Fibroblast of peridontal ligament (primary cell): ENCODE measurements at regions not wholly inside any gene's neighbourhood (a gene's known extent, or its start where the extent isn't known, plus 50 kb on each side); places are given as distances from the start of the nearest gene placed in this dataset.
"Not testable (repeated sequence)": the region's sequence is repeated elsewhere in the genome, so short reads cannot be mapped to it uniquely, and the experiment has no call there.

Experiments
- DNase-seq: peaks from one replicate; pipeline ENCODE4 v3.0.0-alpha.2; 2010; ENCODE audit errors: extremely low read depth

DNA sequence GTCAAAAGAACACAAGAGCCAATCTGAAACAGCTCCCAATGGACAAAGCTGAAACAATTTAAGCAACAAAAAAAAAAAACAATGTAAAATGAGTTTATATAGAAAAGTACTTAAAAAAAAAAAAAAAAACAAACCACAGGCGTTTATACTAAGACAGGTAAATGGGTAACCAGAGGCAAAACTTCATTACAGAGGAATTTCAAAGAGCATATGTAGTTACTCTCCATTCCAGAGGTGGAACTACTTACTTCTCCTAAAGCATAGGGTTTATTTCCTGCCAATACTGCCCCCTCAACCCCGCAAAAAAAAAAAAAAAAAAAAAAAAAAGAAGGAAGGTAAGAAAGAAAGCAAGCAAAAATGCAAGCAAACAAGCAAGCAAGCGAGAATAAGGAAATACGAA is 132.9 kb downstream of the LIG4 start:
- DNase-seq = no peak

DNA sequence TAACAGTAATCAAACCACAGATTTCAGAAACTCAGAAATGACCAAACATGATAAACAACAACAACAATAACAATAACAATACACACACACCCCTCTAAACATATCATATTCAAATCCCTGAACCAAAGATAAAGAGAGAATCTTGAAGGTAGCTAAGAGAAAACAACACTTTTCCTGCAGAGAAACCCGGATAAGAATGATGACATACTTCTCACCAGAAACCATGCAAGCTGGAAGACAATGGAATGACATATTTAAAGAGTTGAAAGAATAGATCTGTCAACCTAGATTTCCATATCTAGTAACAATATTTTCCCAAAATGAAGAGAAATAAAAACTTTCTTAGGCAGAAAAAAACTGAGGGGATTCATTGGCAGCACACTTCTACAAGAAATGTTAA is 138.1 kb downstream of the LIG4 start:
- DNase-seq = no peak

DNA sequence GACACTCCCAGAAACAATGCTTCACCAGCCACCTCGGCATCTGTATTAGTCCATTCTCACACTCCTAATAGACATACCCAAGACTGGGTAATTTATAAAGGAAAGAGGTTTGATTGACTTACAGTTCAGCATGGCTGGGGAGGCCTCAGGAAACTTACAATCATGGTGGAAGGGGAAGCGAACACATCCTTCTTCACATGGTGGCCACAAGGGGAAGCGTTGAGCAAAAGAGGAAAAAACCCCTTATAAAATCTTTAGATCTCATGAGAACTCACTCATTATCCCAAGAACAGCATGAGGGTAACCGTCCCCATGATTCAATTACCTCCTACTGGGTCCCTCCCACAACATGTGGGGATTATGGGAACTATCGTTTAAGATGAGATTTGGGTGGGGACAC is 140.9 kb downstream of the LIG4 start:
- not testable (repeated sequence) for DNase-seq

DNA sequence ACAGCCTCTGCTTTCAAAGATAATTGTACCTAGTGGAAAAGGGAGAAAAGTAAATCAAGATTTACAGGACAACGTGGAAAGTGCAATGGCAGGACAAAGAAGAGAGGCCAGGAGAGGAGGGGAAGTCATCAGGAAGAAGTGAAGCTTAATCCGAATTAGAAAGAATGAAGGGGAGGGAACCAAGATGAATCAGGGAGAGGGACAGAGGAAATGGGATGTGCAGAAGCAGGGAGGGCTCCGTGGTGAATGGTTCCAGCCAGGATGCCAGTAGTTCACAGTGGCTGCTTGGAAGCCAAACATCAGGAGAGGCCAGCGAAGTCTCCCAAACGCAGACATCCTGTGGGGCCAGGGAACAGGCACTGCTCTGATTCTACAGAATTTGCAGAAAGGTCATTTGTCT is 144.4 kb downstream of the LIG4 start:
- DNase-seq = no peak

DNA sequence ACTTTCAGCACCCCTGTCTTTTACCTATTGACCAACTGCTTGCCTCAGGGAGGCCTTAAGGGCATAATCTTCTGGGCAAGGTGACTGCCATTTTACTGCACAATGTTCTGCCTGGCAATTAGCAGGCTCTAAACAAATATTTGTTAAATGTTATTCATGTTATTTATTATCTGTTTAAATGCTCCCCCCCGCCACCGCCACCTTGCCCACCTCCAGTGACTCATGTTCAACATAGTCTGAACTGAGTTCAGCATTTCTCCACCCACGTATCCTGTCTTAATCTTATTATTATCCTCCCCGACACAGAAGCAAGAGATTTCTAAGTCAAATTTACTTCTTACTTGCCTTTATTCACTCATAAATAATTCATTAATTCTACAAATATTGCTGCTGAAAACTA is 144.8 kb downstream of the LIG4 start:
- DNase-seq = no peak

DNA sequence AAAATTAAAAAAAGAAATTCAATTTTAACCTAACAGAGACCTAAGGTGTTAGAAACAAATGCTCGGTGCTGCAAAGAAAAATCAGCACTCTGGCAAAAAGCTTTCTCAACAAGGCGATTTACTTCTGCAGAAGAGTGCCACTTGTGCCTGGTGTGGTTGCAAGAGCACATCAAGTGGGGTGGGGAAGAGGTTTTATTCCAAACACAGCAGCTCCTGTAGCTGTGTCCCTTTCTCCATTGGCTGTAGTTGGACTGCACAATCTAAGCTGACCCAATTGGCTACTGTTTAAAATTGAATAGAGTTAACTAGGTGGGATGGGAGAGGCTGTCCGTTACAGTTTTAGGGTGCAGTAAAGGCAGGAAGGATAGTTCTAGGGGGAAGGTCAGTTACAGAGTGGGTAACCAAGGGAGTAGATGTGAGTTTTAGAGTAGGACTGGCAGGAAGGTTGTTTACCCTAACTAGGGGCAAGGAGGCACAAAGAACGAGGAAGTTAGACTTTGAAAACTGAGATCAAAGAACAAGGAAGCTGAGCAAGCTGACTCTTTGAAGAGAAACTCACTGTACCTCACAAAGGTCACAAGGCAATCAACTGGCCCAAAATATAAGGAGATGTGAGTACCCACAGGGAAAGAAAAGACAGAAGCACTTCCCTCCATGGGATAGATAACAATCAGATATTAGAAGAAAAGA is 145.7 kb downstream of the LIG4 start:
- no peak for DNase-seq

DNA sequence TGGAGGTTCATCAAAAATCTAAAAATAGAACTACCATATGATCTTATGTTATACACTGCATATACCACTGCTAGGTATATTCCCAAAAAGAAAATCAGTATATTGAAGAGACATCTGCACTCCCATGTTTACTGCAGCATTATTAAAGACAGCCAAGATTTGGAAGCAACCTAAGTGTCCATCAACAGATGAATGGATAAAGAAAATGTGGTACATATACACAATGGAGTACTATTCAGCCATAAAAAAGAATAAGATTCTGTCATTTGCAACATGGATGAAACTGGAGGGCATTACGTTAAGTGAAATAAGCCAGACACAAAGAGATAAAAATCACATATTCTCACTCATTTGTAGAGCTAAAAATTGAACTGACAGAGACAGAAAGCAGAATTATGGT is 151.0 kb downstream of the LIG4 start:
- not testable (repeated sequence) for DNase-seq

DNA sequence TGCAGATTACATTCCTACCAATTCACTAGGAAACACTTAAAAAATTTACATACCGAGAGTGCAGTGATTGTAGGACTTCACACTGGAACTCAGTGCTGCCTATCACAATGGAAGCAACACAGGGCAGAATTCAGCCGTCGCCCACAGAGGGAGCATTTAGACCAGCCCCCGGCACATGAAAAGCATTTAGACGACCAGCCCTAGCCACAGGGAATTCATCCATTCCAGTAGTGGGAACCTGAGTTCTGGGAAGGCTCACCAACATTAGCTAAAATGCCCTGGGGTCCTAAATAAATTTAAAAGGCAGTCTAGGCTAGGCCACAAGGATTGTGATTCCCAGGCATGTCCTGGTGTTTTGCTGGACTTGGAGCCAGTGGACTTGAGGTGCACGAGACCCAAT is 155.2 kb downstream of the LIG4 start:
- no peak for DNase-seq

DNA sequence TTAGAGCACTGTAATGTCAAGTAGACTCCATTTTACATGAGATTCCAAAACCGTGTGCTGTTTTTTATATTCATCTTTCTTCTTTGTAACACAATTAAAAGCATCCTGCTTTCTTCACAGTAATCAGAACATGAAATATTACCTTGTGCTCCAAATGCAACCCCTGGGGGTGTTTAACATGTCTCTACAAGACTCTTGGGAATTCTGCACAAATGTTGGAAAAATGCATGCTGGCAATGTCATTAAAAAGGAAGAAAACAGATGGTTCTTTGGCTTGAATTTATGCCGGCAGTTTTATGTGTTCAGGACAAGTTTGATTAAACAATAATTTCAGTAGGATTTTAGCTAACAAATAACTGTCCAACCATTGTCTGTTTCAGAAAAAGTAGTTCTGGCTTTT is 159.1 kb downstream of the LIG4 start:
- DNase-seq = no peak

DNA sequence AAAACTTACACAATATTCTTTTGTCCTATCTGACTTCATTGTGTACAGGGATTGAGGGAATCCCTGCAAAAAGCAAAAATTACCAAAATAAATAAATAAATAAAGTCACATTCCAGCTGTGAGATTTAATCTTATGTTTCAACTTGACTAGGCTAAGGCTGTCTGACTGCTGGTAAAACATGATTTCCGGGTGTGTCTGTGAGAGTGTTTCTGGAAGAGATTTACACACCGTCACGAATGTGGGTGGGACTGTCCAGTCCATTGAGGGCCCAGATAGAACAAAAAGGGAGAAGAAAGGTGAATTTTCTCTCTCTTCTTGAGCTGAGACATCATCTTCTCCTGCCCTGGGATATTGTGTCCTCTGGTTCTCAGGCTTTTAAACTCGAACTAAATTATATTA is 166.1 kb downstream of the LIG4 start:
- no peak for DNase-seq

DNA sequence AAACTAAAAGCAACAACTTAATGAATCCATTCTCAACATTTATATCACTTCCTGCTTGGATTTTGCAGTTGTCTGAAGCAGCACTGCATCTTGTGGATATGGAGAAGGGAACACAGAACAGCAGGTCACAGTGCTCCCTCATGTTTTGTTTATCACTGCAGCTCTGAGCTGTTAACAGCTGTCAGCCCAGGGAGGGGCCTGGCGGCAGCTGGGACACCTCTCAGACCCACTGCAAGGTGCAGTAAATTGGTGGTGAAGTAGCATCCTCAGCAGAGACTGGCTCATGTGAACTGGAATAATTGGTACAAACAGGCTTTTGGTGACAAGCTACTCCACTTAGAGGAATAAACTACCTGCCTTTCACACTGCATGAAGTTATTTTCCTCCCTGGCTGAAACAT is 170.4 kb downstream of the LIG4 start:
- DNase-seq = no peak

DNA sequence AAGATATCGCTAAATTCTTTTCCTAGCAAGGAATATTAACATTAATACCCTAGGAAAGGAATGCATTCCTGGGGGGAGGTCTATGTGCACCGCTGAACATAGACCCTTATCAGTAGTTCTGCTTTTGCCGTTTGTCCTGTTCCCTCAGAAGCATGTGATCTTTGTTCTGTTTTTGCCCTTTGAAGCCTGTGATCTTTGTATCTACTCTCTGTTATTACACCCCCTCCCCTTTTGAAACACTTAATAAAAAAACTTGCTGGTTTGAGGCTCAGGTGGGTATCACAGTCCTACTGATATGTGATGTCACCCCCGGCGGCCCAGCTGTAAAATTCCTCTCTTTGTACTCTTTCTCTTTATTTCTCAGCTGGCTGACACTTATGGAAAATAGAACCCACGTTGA is 172.5 kb downstream of the LIG4 start:
- not testable (repeated sequence) for DNase-seq

DNA sequence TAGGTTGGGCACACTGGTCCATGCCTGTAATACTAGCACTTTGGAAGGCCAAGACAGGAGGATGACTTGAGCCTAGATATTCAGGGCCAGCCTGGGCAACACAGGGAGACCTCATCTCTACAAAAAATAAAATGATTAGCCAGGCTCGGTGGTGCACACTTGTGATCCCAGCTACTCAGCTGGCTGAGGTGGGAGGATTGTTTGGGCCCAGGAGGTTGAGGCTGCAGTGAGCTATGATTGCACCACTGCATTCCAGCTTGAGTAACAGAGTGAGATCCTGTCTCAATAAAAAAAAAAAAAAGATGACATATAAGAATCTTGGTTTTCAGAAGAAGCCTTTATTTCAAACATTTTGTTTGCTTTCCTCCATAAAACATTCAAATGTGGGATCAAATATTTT is 178.0 kb downstream of the LIG4 start:
- DNase-seq = no peak

DNA sequence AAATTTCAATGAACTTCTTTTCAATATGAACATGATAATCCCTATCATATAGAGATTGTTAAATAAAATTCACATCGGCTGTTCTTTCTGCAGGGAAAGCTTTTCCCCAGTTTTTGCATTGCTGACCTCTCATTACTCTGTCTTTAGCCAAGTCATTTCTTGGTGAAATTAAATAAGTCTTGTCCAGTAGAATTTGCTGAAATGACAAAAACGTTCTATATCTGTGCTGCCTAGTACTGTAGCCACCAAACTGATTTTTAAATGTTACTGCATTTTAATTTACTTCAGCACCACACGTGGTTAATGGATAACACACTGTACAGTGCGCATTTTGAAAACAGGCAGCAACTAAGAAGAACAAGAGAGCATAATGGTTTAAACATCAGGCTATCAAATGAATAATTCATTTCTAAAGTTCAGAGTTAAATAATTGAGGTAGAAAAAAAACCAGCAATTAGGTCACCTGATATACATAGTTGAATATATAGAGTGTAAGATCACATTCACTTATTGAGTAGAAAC is 178.9 kb downstream of the LIG4 start:
- no peak for DNase-seq

DNA sequence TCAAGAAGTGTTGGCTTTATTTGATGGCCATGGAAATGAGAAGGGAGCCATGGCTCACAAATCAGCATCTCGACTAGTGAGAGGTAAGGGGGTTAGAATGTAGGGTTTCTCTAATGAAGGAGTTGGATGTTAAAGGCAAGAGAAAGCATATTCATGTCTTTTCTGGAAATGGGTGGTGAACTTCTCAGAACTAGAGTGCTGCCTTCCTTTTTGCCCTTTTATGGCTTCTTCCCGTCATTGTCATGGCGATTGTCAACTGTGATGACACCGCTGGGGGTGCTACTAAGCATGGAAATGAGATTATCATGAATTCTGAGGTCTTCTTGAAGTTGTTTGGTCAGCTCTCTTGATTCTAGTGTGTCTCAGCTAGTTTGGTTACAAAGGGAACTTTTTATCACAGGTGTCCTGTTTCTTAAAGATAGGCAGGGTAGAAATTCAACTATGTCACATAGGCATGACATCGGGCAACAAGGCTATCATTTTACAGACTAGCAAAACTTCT is 180.4 kb downstream of the LIG4 start:
- no peak for DNase-seq

DNA sequence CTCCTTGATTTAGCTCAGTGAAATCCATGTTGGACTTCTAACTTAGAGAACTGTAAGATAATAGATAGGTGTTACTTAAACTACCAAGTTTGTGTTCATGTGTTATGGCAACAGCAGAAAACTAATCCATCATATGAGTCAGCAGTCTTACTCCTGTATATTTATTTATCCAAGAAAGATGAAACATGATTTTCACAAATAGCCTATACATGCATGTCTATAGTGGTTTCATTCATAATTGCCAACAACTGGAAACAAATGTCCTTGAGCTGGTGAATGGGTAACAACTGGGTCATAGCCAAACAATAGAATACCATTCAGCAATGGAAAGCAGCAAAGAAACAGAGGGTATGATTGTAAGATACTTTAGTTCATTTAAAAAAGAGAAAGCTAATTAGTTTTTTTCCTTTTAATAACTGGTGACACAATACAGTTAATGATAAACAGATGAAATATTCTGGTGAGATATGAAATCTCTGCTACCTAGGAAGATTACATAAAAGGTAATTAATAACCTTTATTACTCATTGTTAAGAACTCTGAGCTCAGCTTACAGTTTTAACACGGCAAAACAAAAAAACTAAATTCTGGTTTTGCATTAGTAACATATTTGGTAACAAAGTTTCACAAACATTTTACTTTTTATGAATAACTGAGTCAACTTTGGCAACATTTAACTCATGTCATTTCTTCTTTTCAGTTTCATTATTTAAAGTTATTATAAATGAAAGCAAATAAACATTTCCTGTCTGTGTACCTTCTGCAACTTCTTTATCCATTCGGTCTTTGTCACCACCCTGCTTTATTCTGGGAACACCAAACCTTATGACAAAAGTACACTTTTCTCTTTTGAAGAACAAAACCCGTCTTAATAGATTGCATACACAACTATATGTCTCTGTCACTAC is 181.3 kb downstream of the LIG4 start:
- DNase-seq = no peak

DNA sequence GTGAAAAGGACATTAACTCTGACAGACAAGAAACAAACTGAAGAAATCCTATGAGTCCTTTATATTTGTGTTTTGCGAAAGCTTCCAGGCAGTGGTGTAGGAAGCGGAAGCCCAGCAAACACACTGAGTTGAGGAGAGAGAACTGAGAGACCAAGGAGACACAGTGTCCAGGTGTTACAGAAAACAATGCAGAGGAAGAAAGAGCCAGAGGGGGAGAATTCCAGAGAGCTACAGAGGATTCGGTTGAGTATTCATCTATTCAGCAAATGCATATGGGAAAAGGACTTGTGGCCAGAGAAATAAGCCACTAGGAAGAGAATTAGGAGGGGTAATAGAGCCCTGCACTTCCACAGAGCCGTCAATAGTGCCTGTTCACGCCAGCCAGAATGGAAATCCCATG is 183.5 kb downstream of the LIG4 start:
- DNase-seq = no peak

DNA sequence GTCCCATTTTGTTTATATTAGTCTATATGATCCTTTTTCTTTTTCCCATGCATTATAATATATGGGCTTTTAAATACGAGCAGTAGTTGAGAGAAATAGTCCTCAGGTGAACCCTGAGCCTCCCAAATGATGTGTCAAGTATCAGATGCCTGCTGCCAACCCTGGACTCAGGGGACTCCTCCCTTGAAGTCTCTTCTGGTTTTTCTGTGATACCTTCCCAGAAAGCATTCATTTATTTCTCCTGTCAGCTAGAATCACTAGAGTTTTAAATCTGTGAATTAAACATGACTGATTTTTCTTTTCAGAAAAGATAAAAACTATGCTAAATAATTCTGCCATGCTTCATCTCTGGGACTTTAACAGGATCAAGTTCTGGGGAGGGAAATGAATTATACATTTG is 184.6 kb downstream of the LIG4 start:
- DNase-seq = no peak

DNA sequence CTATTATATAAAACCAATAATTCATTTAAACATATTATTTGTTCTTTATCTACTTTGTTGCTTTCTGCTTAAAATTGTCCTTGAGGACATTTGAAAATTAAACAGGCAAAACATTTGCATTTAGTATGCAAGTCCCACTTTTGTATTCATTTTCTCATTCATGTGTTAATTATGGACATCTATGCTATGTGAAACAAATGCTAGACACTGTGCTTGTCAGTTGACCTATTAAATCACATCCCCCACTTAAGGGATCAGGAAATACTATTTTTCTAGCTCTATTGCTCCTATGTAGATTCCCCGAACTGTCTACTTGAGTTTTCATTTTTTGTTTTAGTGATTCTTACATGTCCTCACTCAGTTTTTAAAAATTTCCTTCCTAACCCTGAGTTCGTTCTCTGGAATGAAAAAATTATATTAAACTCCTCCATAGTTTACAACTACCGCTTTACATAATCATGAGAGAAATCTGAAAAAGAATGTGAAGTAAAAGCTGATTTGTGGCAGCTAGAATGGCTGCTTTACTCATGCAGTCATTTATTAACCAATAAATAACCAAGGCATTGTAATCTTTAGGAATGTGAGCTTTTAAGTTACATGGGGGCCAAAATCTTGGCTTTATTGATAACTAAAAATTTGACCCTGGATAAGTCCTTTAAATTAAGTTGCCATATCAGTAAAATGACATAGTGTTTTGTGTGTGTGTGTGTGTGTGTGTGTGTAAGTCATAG is 188.5 kb downstream of the LIG4 start:
- DNase-seq = no peak

DNA sequence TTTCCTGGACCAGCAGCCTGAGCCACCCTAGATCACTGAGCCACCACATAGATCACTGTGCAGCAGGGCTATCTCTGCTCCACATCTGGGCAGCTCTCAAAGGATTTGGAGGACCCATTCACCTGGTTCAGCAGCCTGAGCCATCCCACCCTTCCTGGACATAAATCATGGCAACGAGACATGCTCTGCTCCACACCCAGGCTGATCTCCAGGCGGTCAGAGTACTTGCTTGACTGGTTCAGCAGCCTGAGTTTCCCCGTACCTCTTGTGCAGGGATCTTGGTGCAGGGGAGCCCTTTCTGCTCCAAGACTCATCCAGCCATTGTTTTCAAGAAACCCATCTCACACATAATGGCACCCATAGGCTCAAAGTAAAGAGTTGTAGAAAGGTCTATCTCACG is 195.3 kb downstream of the LIG4 start:
- DNase-seq = no peak

DNA sequence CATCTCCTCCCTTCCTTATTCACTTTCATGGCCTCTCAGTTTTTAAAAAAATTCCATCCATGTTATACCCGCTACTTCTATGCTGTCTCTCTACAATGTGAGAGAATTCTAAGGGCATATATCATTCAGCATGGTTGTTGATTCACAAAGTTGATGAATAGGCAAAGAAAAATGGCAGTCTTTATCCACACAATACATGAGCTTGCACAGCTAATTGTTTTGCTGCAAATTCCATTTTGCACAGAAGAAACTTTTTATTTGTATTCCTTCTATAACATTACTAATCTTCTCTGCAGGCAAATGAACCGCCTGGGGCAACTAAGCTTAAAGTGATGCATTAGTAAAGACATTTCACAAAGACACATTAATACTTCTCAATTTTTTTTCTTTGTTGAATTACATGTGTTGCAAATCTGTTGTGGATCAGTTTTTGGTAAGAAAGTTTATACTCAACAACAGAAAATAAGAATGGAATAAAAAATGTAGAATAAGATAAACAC is 196.9 kb downstream of the LIG4 start:
- no peak for DNase-seq

DNA sequence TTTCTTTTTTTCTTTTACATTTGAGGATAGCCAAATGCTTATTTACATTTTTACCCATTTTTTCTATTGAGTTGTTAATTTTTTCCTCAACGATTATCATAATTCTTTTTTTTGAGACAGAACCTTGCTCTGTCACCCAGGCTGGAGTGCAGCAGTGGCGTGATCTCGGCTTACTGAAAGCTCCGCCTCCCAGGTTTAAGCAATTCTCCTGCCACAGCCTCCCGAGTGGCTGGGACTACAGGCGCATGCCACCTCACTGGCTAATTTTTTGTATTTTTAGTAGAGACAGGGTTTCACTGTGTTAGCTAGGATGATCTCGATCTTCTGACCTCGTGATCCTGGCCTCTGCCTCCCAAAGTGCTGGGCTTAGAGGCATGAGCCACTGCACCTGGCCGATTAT is 208.7 kb downstream of the LIG4 start:
- no peak for DNase-seq
